WTC11 (cell line): ENCODE measurements at regions not wholly inside any gene's neighbourhood (a gene's known extent, or its start where the extent isn't known, plus 50 kb on each side); places are given as distances from the start of the nearest gene placed in this dataset.
A peak's percentile ranks its signal among the peaks of the same experiment; 100 is the strongest.

Experiments
- ATAC-seq: fragments of 200-7000 bp; cut with Tn5 transposase; 2 replicates; pipeline ENCODE4 v1.10.0; 2021; ENCODE audit warnings: mild to moderate bottlenecking, moderate library complexity
- CTCF ChIA-PET: fragments of 300-600 bp; sonication (Branson Sonifier 250); formaldehyde crosslinking; loops from one replicate; lab custom pipeline; 2021; ENCODE audit warnings: antibody characterized with exemption; lab: Charles Lee
- POLR2A ChIA-PET: fragments of 350-600 bp; sonication (Branson Sonifier 250); formaldehyde crosslinking; loops from one replicate; lab custom pipeline; 2021; ENCODE audit warnings: antibody characterized with exemption; lab: Charles Lee
- DNase-seq: peaks from one replicate; pipeline ENCODE4 v3.0.0; 2021; ENCODE audit warnings: low spot score
- H3K27ac Mint-ChIP-seq: 2 replicates; pipeline ENCODE4 v1.8.0; 2021; ENCODE audit warnings: mixed read lengths
- H3K27me3 Mint-ChIP-seq: 2 replicates; pipeline ENCODE4 v1.8.0; 2021; ENCODE audit warnings: low read depth, mild to moderate bottlenecking, moderate library complexity, mixed read lengths
- H3K36me3 Mint-ChIP-seq: 2 replicates; pipeline ENCODE4 v1.8.0; 2021; ENCODE audit warnings: mixed read lengths
- H3K4me1 Mint-ChIP-seq: 2 replicates; pipeline ENCODE4 v1.8.0; 2022; ENCODE audit warnings: mixed read lengths
- H3K4me3 Mint-ChIP-seq: 2 replicates; pipeline ENCODE4 v1.8.0; 2021; ENCODE audit warnings: mild to moderate bottlenecking, moderate library complexity, mixed read lengths
- H3K9me3 Mint-ChIP-seq: 2 replicates; pipeline ENCODE4 v1.8.0; 2021; ENCODE audit warnings: mixed read lengths
- CREB1 ChIP-seq: sonication (generic); formaldehyde crosslinking; IDR thresholded peaks from 2 replicates; pipeline ENCODE4 v1.8.0; 2023; ENCODE audit warnings: mild to moderate bottlenecking, missing genetic modification reagents
- EMX1 ChIP-seq: fragments of 250-450 bp; sonication (Bioruptor Pico); IDR thresholded peaks from 2 replicates; pipeline ENCODE4 v1.8.0; 2021; ENCODE audit warnings: mild to moderate bottlenecking
- FOXK1 ChIP-seq: sonication (generic); formaldehyde crosslinking; IDR thresholded peaks from 2 replicates; pipeline ENCODE4 v1.8.0; 2022; ENCODE audit warnings: mild to moderate bottlenecking, moderate library complexity, missing genetic modification reagents
- GABPB1 ChIP-seq: sonication (generic); formaldehyde crosslinking; IDR thresholded peaks from 2 replicates; pipeline ENCODE4 v1.8.1; 2023; ENCODE audit warnings: mild to moderate bottlenecking, missing genetic modification reagents
- NFYB ChIP-seq: sonication (generic); formaldehyde crosslinking; conservative IDR thresholded peaks from 2 replicates; pipeline ENCODE4 v1.8.0; 2022; ENCODE audit warnings: low read depth, missing genetic modification reagents
- ZNF138 ChIP-seq: sonication (generic); formaldehyde crosslinking; conservative IDR thresholded peaks from 2 replicates; pipeline ENCODE4 v1.8.1; 2022; ENCODE audit warnings: mild to moderate bottlenecking, moderate library complexity, missing genetic modification reagents
- ZNF219 ChIP-seq: sonication (generic); formaldehyde crosslinking; IDR thresholded peaks from 2 replicates; pipeline ENCODE4 v1.8.0; 2023; ENCODE audit warnings: missing genetic modification reagents, mild to moderate bottlenecking, borderline replicate concordance
- ZNF416 ChIP-seq: fragments of 250-450 bp; sonication (Bioruptor Pico); IDR thresholded peaks from 2 replicates; pipeline ENCODE4 v1.9.0; 2021; ENCODE audit warnings: mild to moderate bottlenecking, inconsistent platforms
- ZNF671 ChIP-seq: fragments of 250-450 bp; sonication (Bioruptor Pico); IDR thresholded peaks from 2 replicates; pipeline ENCODE4 v1.8.0; 2021; ENCODE audit warnings: mild to moderate bottlenecking
- TF ChIP-seq, protein P1 (sequence below): fragments of 250-450 bp; sonication (Bioruptor Pico); IDR thresholded peaks from 2 replicates; pipeline ENCODE4 v1.9.0; 2021; ENCODE audit warnings: mild to moderate bottlenecking, borderline replicate concordance
- TF ChIP-seq, protein P2 (sequence below): sonication (generic); formaldehyde crosslinking; IDR thresholded peaks from 2 replicates; pipeline ENCODE4 v1.8.0; 2023; ENCODE audit warnings: missing genetic modification reagents
- TF ChIP-seq, protein P3 (sequence below): sonication (generic); formaldehyde crosslinking; IDR thresholded peaks from 2 replicates; pipeline ENCODE4 v1.8.0; 2022; ENCODE audit warnings: mild to moderate bottlenecking, missing genetic modification reagents
- TF ChIP-seq, protein P4 (sequence below): sonication (generic); formaldehyde crosslinking; IDR thresholded peaks from 2 replicates; pipeline ENCODE4 v1.8.1; 2023; ENCODE audit warnings: mild to moderate bottlenecking, missing genetic modification reagents
- TF ChIP-seq, protein P5 (sequence below): sonication (generic); formaldehyde crosslinking; IDR thresholded peaks from 2 replicates; pipeline ENCODE4 v1.8.0; 2022; ENCODE audit warnings: mild to moderate bottlenecking, missing genetic modification reagents
- TF ChIP-seq, protein P6 (sequence below): sonication (generic); formaldehyde crosslinking; conservative IDR thresholded peaks from 2 replicates; pipeline ENCODE4 v1.8.1; 2023; ENCODE audit warnings: mild to moderate bottlenecking, low read depth, missing genetic modification reagents, moderate library complexity
- TF ChIP-seq, protein P7 (sequence below): sonication (generic); formaldehyde crosslinking; IDR thresholded peaks from 2 replicates; pipeline ENCODE4 v1.8.1; 2022; ENCODE audit warnings: missing genetic modification reagents, borderline replicate concordance

DNA sequence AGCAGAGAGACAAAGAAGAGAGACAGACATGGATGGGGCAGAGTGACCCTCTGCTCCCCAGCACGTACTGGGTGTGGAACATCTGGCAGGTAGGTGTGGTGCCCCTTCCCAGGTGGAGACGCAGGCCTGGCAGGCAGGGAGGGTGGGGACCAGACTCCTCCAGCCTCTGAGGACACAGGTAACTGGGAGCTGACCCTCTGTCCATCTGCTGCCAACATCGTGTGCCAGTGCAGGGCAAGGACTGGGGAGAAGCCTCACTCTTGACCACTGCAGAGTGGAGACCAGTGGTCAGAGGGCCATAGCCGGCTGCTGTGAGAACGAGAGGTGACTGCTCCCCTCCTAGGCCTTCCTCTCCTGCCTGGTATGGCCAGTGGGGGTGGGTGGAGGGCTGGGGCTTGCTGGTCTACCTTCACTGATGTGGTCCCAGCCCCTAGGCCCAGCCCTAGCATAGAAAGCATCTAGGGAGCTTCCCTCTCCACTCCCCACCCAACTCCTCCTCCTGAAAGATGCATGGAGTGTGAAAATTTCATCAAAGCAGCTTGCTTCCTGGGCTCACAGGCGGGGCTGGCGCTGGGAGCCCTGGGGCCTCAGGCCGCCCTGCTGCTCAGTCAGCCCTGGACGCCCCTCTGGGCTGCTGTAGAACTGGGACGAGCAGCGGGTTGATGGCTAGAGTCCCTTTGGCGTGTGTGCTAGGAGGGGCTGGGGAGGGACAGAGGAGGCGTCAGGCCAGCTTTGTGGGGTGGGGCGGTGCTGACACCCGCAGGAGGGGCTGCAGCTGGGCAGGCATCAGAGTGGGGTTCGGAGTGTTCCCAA is 90.3 kb downstream of the PLXNA1 start (continued):
- TF ChIP-seq, protein P1, sequence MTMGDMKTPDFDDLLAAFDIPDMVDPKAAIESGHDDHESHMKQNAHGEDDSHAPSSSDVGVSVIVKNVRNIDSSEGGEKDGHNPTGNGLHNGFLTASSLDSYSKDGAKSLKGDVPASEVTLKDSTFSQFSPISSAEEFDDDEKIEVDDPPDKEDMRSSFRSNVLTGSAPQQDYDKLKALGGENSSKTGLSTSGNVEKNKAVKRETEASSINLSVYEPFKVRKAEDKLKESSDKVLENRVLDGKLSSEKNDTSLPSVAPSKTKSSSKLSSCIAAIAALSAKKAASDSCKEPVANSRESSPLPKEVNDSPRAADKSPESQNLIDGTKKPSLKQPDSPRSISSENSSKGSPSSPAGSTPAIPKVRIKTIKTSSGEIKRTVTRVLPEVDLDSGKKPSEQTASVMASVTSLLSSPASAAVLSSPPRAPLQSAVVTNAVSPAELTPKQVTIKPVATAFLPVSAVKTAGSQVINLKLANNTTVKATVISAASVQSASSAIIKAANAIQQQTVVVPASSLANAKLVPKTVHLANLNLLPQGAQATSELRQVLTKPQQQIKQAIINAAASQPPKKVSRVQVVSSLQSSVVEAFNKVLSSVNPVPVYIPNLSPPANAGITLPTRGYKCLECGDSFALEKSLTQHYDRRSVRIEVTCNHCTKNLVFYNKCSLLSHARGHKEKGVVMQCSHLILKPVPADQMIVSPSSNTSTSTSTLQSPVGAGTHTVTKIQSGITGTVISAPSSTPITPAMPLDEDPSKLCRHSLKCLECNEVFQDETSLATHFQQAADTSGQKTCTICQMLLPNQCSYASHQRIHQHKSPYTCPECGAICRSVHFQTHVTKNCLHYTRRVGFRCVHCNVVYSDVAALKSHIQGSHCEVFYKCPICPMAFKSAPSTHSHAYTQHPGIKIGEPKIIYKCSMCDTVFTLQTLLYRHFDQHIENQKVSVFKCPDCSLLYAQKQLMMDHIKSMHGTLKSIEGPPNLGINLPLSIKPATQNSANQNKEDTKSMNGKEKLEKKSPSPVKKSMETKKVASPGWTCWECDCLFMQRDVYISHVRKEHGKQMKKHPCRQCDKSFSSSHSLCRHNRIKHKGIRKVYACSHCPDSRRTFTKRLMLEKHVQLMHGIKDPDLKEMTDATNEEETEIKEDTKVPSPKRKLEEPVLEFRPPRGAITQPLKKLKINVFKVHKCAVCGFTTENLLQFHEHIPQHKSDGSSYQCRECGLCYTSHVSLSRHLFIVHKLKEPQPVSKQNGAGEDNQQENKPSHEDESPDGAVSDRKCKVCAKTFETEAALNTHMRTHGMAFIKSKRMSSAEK (CRISPR knock-in tag): no peak
- TF ChIP-seq EMX1 (CRISPR knock-in tag) (no peak), FOXK1 (CRISPR knock-in tag) (no peak), ZNF671 (CRISPR knock-in tag) (no peak), GABPB1 (CRISPR knock-in tag) (no peak), ZNF219 (CRISPR knock-in tag) (no peak)
- TF ChIP-seq, protein P2, sequence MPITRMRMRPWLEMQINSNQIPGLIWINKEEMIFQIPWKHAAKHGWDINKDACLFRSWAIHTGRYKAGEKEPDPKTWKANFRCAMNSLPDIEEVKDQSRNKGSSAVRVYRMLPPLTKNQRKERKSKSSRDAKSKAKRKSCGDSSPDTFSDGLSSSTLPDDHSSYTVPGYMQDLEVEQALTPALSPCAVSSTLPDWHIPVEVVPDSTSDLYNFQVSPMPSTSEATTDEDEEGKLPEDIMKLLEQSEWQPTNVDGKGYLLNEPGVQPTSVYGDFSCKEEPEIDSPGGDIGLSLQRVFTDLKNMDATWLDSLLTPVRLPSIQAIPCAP (CRISPR knock-in tag): no peak
- TF ChIP-seq, protein P3, sequence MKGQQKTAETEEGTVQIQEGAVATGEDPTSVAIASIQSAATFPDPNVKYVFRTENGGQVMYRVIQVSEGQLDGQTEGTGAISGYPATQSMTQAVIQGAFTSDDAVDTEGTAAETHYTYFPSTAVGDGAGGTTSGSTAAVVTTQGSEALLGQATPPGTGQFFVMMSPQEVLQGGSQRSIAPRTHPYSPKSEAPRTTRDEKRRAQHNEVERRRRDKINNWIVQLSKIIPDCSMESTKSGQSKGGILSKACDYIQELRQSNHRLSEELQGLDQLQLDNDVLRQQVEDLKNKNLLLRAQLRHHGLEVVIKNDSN (CRISPR knock-in tag): no peak
- TF ChIP-seq, protein P4, sequence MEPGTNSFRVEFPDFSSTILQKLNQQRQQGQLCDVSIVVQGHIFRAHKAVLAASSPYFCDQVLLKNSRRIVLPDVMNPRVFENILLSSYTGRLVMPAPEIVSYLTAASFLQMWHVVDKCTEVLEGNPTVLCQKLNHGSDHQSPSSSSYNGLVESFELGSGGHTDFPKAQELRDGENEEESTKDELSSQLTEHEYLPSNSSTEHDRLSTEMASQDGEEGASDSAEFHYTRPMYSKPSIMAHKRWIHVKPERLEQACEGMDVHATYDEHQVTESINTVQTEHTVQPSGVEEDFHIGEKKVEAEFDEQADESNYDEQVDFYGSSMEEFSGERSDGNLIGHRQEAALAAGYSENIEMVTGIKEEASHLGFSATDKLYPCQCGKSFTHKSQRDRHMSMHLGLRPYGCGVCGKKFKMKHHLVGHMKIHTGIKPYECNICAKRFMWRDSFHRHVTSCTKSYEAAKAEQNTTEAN (CRISPR knock-in tag): no peak

DNA sequence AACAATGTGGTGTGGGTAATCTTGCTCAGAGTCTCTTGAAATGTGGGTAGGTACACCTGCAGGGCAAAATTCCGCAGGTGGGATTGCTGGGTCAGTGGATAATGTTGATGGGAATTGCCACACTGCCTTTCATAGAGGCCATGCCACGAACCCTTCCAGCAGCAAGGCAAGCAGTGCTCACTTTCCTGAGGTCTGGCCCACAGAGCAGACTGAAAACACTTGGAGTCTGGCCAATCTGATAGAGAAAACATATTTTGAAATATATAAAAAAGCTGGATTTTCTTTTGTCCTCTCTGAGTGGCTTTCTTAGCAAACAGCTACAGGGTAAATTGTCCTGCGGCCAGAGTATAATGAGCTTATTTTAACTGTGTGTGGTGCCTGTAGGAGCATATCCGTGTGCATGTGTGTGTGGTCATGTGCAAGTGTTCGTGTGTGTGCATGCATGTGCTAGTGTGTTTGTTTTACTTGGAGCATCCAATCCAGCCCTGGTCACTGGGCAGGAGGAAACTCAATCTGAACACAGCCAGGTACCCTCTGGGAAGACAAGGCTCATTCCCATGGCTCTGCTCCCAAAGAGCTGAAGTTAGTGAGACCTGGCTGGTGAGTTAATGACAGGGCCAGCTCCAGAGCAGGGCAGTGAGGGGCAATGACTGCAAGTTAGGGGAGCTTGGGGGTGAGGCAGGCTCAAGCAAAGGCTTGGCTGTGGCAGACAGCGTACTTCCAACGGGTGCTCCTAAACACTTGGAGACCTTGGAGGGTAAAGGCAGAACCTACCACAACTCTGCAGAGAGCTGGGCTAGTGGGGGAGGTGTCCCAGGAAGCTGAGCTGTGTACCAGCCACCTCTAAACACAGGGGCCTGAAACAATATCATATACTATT is 91.3 kb downstream of the PLXNA1 start:
- no peak overlapping the region for H3K27ac Mint-ChIP-seq
- ATAC-seq (no peak), DNase-seq (no peak)
- CTCF ChIA-PET: interaction anchor here (1.4 to 1.8 kb wide), 2 partner anchors 322 to 399 kb away, joined by 3 to 6 read pairs; no protein-coding TSS in a partner anchor
- TF ChIP-seq, protein P5, sequence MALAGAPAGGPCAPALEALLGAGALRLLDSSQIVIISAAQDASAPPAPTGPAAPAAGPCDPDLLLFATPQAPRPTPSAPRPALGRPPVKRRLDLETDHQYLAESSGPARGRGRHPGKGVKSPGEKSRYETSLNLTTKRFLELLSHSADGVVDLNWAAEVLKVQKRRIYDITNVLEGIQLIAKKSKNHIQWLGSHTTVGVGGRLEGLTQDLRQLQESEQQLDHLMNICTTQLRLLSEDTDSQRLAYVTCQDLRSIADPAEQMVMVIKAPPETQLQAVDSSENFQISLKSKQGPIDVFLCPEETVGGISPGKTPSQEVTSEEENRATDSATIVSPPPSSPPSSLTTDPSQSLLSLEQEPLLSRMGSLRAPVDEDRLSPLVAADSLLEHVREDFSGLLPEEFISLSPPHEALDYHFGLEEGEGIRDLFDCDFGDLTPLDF (CRISPR knock-in tag): no peak
- no peaks in the 10 kb centered on the region for H3K27me3 Mint-ChIP-seq
- no peaks in the 10 kb centered on the region for H3K36me3 Mint-ChIP-seq
- no peak overlapping the region for H3K4me3 Mint-ChIP-seq
- H3K9me3 Mint-ChIP-seq: peaks cover 10% of the 10 kb centered on the region
- no peaks in the 10 kb centered on the region for H3K4me1 Mint-ChIP-seq
- POLR2A ChIA-PET: no interaction called here

DNA sequence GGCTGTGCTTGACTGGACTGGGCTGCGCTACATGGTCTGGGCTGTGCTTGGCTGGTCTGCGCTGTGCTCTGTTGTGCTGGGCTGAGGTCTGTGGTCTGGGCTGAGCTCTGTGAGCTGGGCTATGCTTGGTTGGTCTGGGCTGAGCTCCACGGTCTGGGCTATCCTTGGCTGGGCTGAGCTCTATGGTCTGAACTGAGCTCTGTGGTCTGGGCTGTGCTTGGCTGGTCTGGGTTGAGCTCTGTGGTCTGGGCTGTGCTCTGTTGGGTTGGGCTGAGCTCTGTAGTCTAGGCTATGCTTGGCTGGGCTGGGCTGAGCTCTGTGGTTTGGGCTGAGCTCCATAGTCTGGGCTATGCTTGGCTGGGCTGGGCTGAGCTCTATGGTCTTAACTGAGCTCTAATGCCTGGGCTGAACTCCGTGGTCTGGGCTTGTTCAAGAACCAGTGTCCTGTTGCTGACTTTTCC is 92.0 kb downstream of the PLXNA1 start:
- ATAC-seq: peak; percentile 92
- H3K27ac Mint-ChIP-seq: no peak overlapping the region
- TF ChIP-seq NFYB (CRISPR knock-in tag) (no peak), ZNF138 (CRISPR knock-in tag) (no peak), CREB1 (no peak), ZNF416 (no peak)
- TF ChIP-seq, protein P6, sequence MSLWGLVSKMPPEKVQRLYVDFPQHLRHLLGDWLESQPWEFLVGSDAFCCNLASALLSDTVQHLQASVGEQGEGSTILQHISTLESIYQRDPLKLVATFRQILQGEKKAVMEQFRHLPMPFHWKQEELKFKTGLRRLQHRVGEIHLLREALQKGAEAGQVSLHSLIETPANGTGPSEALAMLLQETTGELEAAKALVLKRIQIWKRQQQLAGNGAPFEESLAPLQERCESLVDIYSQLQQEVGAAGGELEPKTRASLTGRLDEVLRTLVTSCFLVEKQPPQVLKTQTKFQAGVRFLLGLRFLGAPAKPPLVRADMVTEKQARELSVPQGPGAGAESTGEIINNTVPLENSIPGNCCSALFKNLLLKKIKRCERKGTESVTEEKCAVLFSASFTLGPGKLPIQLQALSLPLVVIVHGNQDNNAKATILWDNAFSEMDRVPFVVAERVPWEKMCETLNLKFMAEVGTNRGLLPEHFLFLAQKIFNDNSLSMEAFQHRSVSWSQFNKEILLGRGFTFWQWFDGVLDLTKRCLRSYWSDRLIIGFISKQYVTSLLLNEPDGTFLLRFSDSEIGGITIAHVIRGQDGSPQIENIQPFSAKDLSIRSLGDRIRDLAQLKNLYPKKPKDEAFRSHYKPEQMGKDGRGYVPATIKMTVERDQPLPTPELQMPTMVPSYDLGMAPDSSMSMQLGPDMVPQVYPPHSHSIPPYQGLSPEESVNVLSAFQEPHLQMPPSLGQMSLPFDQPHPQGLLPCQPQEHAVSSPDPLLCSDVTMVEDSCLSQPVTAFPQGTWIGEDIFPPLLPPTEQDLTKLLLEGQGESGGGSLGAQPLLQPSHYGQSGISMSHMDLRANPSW (CRISPR knock-in tag): no peak
- TF ChIP-seq, protein P7, sequence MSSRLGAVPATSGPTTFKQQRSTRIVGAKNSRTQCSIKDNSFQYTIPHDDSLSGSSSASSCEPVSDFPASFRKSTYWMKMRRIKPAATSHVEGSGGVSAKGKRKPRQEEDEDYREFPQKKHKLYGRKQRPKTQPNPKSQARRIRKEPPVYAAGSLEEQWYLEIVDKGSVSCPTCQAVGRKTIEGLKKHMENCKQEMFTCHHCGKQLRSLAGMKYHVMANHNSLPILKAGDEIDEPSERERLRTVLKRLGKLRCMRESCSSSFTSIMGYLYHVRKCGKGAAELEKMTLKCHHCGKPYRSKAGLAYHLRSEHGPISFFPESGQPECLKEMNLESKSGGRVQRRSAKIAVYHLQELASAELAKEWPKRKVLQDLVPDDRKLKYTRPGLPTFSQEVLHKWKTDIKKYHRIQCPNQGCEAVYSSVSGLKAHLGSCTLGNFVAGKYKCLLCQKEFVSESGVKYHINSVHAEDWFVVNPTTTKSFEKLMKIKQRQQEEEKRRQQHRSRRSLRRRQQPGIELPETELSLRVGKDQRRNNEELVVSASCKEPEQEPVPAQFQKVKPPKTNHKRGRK (CRISPR knock-in tag): no peak

More for the DNA sequence above, 92.0 kb downstream of the PLXNA1 start:
- H3K4me1 Mint-ChIP-seq: no peaks in the 10 kb centered on the region
- H3K27me3 Mint-ChIP-seq: no peaks in the 10 kb centered on the region
- H3K9me3 Mint-ChIP-seq: peaks cover 10% of the 10 kb centered on the region
- H3K36me3 Mint-ChIP-seq: no peaks in the 10 kb centered on the region
- DNase-seq: peak; percentile 26
- ChIA-PET POLR2A (no interaction called here), CTCF (interaction anchor here (1.4 to 1.8 kb wide), 3 partner anchors 92 to 398 kb away, joined by 3 to 6 read pairs (median 3); partner anchors contain the start of gene PLXNA1)
- H3K4me3 Mint-ChIP-seq: no peak overlapping the region
